K562 (cell line): ENCODE measurements at regions not wholly inside any gene's neighbourhood (a gene's known extent, or its start where the extent isn't known, plus 50 kb on each side); places are given as distances from the start of the nearest gene placed in this dataset.

Experiments used
- EGR1 ChIP-seq: fragments of 450-650 bp; conservative IDR thresholded peaks from 2 replicates; pipeline ENCODE4 v1.6.1; 2017; ENCODE audit warnings: mild to moderate bottlenecking
- FOS ChIP-seq: IDR thresholded peaks from 3 replicates; pipeline ENCODE4 v1.6.1; 2011; ENCODE audit not compliant: insufficient read length; ENCODE audit errors: extremely low read depth
- MTF1 ChIP-seq: fragments of 250-450 bp; sonication (Bioruptor Pico); IDR thresholded peaks from 2 replicates; pipeline ENCODE4 v1.9.0; 2021; ENCODE audit warnings: moderate library complexity, mild to moderate bottlenecking, inconsistent platforms, borderline replicate concordance
- POLR2A ChIP-seq: fragments of 450-650 bp; conservative IDR thresholded peaks from 2 replicates; pipeline ENCODE4 v1.6.1; 2016
- USF2 ChIP-seq: sonication (generic); formaldehyde crosslinking; IDR thresholded peaks from 2 replicates; pipeline ENCODE4 v1.5.0; 2020; ENCODE audit warnings: missing genetic modification reagents
- ZBED1 ChIP-seq: IDR thresholded peaks from 2 replicates; pipeline ENCODE4 v1.6.1; 2014
- ZNF780A ChIP-seq: fragments of 250-450 bp; sonication (Bioruptor Pico); IDR thresholded peaks from 2 replicates; pipeline ENCODE4 v1.5.0; 2021; ENCODE audit warnings: mild to moderate bottlenecking
- TF ChIP-seq, protein P1 (sequence below), 3 experiments: IDR thresholded peaks in 2 of 3; conservative IDR thresholded peaks in 1 of 3; 2 replicates each; pipeline ENCODE4 v1.5.1; 2011 to 2012; ENCODE audit warnings: low read length in 3 of 3, mild to moderate bottlenecking in 3 of 3, control low read depth in 2 of 3, improper control_type of control experiment in 1 of 3, inconsistent platforms in 1 of 3, low read depth in 1 of 3, mixed read lengths in 1 of 3, moderate library complexity in 1 of 3; ENCODE audit not compliant: insufficient read depth in 2 of 3

DNA sequence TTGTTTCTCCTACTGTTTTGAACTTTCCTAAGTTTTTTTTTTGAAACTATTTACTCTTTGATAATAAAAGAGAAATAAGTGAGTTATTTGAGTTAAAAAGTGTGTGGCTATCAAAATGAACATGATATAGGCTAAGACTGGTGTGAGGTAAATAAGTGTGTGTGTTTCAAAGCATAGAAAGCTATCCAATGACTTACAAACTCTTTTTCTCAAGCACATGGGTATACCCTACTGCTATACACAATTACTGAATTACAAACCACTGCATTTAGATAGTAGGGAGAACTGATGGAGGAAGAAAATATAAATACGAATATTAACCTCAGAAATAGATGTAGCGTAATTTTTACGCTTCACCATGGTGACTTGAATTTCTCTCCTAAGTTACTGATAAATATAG lies 305.8 kb upstream of the ANXA10 start:
- TF ChIP-seq ZBED1 (no peak), FOS (no peak), ZNF780A (CRISPR knock-in tag) (no peak), EGR1 (no peak), MTF1 (CRISPR knock-in tag) (no peak), USF2 (CRISPR knock-in tag) (no peak), POLR2A (no peak)
- TF ChIP-seq, protein P1, sequence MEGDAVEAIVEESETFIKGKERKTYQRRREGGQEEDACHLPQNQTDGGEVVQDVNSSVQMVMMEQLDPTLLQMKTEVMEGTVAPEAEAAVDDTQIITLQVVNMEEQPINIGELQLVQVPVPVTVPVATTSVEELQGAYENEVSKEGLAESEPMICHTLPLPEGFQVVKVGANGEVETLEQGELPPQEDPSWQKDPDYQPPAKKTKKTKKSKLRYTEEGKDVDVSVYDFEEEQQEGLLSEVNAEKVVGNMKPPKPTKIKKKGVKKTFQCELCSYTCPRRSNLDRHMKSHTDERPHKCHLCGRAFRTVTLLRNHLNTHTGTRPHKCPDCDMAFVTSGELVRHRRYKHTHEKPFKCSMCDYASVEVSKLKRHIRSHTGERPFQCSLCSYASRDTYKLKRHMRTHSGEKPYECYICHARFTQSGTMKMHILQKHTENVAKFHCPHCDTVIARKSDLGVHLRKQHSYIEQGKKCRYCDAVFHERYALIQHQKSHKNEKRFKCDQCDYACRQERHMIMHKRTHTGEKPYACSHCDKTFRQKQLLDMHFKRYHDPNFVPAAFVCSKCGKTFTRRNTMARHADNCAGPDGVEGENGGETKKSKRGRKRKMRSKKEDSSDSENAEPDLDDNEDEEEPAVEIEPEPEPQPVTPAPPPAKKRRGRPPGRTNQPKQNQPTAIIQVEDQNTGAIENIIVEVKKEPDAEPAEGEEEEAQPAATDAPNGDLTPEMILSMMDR (IDR thresholded peaks at IDR 0.05 in 2 of 3, conservative IDR thresholded peaks at IDR 0.05 in 1 of 3; ENCODE audit: insufficient read depth in 2 of 3, low read depth in 1 of 3, low read length in 3 of 3) = no peak
